MV-4-11 (cell line): ENCODE measurements at regions not wholly inside any gene's neighbourhood (a gene's known extent, or its start where the extent isn't known, plus 50 kb on each side); places are given as distances from the start of the nearest gene placed in this dataset.
A peak's percentile ranks its signal among the peaks of the same experiment; 100 is the strongest.
"Not testable (repeated sequence)": the region's sequence is repeated elsewhere in the genome, so short reads cannot be mapped to it uniquely, and the experiment has no call there.

Experiments
- DNase-seq: peaks from one replicate; lab custom pipeline; 2025; lab: John Stamatoyannopoulos, UW

DNA sequence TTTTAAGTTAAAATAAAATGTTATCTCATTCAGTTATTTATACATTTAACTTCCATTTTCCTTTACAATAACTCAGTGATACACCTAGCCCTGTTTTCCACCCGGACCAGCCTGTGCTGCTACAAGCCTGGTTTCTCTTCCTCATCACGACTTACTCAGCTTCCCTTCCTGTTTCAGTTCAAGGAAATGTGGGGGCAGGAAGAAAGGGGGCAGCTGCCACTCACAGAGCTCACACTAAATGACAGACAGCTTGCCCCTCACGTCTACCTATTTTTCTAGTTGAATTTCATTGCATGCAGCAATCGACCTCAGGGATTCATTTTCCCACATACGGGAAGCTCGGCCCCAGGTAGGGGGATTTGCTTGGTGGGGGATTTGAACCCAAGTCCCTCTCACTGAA, 442.6 kb downstream of the TMEM121 start:
- DNase-seq, result peak; percentile 80

DNA sequence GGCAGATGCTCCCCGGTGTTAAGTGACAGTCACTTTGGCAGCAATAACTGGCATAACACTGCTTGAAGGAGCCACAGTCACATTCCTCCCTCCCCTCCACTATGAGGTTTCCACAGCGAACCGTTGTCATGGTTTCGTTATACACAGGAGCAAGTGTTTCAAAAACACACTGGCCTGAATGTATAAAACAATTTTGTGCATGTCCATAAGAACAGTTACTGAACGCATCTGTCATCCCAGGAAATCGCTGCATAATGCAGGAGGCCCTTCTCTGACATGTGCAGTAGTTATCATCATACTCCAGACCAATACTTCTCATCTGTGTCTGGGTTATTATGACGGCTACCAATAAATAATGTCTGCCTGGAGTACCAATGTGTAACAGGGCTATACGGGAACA, 444.4 kb downstream of the TMEM121 start:
- DNase-seq, result not testable (repeated sequence)

DNA sequence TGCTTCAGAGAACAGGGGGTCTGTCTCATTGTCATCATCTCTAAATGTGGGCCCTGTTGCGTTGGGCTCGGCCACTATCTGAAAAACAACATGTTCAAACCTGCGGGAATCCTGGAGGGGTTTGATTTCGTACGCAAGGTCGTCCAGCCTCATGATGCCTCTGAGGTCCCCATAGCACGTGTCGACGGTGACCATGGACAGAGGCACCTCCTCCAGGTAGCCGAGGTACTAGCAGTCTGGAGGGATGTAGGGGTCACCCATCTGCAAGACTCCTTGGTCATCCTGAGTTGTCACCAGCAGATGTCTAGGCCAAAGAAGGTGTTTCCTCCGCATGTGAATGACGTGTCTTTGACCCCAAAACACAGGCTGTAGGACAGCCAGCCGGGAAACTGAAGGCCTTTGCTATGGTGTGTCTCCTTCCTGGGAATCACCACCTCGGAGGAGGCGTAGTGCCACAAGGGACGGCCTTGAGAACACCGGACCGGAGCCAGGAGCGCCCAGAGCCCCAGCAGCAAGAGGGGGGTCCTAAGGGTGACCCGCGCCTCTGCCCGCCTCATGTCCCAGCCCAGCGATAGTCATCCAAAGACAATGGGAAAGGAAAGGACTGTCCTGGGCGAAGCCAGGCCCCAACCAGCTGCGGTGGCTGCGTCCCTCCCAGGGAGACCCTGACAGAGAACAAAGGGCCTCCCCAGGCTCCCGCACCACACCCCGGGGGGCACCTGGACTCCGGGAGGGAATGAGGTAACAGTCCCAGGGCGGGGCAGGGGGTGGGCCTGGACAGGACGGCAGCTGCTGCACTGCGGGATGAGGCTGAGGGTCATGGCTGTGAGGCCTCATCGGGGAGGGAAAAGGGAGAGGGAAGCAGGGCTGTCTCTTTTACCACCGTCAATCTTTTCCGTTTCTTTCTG, 445.5 kb downstream of the TMEM121 start:
- DNase-seq, result no peak

DNA sequence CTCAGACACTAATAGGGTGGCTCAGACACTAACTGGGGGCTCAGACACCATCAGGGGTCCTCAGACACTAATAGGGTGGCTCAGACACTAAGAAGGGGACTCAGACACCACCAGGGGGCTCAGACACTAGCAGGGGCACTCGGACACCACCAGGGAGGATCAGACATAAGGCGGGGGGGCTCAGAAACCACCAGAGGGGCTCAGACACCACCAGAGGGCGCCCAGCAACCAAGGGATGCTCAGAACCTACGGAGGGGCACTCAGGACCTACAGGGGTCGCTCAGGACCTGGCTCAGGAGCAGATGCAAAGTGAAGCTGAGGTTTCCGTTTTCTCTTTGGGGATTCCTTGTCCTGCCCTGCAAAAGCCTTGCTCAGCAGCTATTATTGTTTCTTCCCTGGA, 448.5 kb downstream of the TMEM121 start:
- DNase-seq, result no peak

DNA sequence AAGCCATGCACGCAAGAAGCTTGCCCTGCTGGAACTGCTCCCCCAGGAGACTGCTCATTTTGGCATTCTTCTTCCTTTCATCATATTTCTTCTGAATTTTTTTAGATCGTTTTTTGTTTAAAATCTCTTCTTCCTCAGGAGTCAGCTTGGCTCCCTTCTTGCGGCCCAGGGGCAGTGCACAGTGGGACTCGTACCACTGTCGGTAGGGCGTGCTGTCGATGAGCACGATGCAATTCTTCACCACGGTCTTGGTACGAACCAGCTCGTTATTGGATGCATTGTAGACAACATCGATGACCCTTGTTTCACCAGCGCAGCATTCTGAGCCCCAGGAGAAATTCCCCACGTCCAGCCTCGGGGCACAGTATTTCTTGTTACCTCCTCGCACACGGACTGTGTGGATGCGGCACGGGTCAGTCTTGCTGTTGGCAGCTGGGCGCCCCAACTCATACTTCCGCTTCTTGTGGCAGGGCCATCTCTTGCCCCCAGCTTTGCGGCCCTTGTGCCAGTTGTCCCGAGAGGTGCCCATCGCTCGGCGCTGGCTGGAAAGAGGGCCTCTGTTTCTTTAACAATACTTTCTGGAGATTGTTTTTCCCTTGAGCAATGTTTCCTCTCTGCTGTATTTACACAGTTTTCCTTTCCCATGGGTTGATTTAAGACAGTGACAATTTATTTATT, 452.4 kb downstream of the TMEM121 start:
- DNase-seq, result no peak

DNA sequence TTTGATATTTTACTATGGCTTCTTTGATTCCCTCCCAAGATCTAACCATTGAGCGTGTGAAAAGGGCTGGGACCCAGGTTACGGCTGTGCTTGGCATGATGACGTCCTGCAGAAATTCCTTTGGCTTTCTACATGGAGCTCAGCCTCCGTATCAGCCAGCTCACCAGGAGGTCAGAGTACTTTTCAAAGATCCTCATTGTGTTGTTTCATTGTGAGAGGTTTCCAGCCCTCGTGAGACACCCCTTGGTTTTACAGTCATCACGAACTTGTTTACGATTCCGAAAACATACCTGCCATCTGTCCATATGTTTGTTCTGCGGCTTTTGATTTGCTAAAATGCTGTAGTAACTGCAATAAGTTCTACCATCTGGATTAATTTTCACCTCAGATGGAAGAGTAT, 453.1 kb downstream of the TMEM121 start:
- no peak for DNase-seq

DNA sequence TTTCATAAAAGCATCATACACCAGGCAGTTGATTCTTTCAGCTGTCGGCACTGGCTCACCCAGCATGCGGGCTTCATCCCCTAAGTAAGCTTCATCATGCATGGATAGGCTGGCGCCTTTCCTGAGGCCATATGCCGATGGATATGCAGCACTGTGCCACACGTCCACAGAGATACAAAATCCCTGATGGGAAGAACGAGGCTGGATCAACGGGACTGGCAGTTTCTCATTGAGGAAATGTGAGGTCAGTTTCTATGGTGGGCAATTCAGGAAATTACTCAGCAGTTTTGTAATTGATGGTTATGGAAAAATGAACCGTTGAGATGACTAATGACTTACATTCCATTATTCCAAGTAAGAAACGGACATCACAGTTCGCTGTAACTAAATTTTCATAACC, 453.8 kb downstream of the TMEM121 start:
- DNase-seq, result peak; percentile 35

DNA sequence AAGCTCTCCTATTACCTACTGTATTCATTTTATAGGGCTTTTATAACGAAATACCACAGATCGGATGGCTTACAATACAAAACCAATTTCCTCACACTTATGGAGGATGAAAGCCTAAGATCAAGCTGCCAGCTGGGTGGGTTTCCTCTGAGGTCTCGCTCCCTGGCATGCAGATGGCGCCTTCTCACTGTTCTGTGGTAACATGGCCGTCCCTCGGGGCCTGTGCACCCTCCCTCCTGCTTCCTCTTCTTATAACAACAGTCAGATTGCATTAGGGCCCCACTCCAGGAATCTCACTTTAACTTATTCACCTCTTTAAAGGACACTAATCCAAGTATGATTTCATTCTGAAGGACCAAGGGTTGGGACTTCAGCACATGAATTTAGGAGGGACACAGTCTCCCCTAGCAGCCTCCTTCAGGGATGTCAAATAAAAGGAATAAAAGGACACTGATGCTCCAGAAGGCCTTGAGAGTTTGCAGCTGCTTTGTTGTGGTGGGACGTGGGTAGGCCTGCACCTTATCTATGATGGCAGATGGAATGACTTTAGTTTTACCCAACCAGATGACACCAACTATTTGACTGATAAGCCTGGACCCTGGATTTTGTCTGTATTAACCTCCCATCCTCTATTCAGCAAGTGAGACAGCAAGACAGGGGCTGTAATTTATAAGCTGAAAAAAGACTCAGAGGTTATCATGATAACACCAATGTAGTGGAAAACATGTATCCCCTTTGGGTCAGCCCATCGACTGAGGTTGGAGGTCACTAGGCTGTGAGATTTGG, 455.3 kb downstream of the TMEM121 start:
- peak; percentile 76 for DNase-seq

DNA sequence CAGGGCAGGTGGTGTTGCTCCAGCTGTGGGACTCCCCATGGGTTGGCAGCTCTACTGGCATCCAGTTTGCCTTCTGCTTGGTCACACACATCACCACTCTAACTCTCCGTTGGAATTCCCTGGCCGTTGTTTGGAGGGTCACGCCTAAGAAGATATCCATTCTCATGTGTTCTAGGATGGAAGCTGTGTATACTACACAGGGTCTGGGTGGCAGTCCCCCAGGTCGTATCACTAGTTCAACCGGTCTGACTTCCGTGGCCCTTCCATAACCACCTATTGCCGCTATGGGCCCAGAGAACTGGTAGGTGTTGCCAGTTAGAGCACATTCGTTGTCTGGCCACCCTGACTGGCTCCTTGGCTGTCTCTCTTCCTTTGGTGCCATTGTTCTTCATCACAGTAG, 456.3 kb downstream of the TMEM121 start:
- no peak for DNase-seq

DNA sequence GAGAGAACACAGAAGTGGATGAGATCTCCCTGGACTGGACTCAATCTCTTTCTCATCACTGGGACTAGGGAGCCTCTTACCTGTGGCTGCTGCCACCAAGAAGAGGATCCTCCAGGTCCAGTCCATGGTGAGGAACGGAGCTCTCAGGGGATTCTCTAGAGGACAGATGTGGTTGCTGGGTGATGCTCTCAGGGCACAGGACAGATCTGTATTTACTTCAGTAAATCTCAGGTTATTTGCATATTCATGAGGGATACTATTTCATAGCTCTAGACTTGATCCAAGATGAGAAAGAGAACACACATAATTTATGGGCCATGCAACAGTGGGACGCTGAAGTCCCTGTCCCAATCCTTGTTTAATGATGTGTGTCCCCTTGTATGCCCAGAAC, 460.5 kb downstream of the TMEM121 start:
- DNase-seq, result no peak

DNA sequence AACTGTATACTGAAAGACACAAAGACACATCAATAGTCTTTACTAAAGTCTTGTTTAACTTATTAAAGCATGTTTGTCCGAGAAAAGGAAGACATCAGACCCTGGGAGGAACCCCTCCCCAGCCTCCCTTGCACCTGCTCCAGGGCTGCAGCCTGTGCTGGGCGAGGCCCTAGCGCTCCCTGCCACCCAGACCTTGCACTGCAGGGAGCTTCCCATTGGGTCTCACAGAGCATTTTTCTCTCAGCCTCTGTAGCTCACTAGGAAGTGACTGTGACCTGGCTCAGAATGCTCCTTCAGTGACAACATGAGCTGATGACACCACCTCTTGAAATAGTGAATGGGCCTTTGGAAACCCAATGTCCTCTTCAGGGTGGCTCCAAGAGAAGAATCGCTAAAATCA, 461.2 kb downstream of the TMEM121 start:
- no peak for DNase-seq

DNA sequence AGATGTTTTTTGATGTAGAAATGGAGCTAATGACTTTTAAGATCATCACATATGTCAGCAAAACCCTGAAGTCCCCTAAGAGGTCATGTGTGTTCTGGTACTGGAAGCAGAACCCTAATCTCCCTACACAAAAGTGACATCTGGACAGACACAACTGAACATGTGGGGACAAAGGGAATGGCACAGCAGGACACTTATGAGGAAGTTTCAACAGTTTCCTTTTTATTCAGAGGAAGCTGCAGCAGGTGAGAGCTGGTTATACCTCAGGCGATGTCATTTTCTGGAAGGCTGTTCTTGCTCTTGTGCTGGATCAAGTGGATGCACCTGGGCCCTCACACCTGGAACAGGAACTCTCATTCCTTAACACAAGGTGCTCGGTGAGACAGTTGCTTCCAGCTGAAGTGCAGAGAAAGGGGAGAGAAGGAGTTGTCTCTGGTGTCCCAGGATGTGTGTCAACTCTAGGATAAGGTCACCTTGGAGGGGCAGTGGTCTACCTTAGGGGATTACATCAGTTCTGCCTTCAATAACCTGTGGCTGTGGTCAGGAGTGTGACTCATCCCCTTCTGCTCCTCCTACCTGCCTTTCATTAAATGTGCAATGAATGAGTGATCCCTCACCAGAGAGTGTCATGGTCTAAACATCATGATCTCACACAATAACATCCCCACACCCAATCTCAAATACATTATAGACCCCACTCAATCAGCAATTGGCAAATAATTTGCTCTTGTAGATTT, 463.4 kb downstream of the TMEM121 start:
- DNase-seq, result peak; percentile 38

DNA sequence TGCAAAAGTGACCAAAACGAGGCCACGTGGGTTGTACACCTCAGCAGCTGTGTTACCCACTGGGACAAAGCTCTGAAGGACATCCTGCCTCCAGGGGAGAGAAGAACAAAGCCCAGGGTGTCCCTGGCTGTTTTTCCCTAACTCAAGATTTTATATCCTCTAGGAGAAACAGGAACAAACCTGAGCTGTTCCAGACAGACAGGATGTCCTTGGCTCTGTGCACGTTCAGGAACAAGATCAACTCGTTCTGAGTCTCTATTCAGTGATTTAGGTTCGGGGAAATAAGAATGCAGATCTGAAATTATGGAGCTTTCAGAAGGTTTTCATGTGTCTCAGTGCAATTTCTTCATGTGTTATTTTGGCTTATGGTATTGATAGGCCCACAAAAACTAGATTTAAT, 465.3 kb downstream of the TMEM121 start:
- not testable (repeated sequence) for DNase-seq

DNA sequence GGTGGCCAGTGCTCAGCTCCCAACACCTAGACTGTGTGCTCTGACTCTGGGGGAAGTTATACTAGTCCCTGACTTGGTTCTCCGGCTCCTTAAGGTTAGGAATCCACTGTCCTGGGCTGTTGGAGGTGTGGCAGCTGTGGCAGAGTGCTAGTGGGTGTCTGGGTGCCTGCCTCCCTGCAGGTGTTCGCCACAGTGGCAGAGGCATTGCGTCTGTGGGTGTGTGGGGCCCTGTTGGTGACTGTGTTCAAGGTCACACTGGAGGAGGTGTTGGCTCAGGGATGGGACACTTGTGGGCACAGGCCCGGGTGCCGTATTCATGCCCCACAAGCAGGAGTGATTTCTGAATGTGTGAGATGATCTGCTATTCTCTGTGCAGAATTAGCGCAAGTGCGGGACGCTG, 467.4 kb downstream of the TMEM121 start:
- DNase-seq, result no peak

DNA sequence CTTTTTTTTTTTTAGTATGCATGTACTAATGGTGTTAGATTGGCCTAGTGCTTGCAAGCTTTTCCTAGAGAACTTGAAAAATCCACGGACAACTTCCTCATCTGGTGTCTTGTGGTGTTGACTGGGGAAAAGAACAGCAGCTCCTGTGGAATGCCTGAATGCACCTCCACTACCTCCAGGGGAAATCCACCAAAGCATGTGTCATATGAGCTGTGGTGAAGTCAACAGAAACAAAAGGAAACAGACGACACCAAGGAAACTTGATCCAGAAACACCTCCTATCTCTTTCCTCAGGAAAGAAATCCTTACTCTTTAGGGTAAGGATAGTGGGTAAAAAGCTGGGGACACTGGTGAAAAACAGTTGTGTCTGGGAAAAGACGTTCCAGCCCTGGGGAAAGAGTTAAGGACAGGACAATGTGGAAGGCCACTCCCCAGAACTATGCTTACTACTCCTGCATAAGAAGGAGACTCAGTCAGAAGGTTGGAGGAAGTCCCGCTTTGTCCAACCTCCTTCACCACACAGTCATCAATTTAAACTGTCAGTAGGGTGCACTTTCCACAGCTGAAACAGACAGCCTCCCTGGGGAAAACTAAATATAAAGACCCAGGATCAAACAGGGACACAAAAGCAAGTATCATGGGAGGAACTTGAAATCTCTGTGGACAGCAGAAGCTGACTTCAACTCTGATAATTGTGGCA, 468.8 kb downstream of the TMEM121 start:
- DNase-seq, result peak; percentile 58

DNA sequence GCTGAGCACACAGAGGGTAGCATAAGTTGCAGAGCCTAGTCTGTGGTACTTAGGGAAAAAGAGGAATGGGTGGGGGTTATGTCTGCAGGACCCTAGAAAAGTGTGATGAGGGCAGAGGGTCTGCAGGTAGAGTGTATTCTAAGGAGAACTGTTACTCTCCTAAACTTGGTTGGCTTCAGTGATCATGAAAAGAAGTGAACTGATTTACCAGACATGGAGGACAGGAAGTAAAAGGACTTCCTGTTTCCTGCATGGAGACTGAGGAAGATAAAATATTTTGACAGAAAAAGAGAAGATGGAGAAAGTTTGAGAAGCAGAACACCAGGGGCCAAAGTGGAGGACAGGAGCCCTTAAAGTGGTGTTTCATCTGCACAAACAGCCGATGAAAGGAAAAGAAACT, 472.2 kb downstream of the TMEM121 start:
- peak; percentile 6 for DNase-seq

DNA sequence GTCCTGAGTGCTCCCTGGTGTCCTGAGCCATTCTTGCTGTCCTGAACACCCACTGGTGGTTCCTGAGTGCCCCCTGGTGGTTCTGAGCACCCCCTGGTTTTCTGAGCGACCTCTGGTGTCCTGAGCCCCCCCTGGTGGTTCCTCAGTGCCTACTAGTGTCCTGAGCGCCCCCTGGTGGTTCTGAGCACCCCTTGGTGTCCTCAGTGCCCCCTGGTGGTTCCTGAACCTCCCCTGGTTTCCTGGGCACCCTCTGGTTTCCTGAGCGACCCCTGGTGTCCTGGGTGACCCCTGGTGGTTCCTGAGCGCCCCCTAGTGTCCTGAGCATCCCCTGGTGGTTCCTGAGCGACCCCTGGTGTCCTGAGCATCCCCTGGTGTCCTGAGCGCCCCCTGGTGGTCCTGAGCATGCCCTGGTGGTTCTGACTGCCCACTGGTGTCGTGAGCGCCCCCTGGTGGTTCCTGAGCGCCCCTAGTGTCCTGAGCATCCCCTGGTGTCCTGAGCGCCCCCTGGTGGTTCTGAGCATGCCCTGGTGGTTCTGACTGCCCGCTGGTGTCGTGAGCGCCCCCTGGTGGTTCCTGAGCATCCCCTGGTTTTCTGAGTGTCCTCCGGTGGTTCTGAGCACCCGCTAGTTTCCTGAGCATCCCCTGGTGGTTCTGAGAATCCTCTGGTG, 473.1 kb downstream of the TMEM121 start:
- DNase-seq, result peak; percentile 84

DNA sequence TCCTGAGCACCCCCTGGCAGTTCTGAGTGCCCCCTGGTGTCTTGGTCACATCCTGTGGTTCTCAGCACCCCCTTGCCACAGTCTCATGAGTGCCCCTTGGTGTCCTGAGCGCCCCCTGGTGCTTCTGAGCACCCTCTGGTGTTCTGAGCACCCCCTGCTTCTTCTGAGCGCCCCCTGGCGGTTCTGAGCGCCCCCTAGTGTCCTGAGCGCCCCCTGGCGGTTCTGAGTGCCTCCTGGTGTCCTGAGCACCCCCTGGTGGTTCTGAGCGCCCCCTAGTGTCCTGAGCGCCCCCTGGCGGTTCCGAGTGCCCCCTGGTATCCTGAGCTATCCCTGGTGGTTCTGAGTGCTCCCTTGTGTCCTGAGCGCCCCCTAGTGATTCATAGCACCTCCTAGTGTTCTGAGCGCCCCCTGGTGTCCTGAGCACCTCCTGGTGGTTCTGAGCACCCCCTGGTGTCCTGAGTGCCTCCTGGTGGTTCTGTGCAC, 473.7 kb downstream of the TMEM121 start:
- DNase-seq, result not testable (repeated sequence)

DNA sequence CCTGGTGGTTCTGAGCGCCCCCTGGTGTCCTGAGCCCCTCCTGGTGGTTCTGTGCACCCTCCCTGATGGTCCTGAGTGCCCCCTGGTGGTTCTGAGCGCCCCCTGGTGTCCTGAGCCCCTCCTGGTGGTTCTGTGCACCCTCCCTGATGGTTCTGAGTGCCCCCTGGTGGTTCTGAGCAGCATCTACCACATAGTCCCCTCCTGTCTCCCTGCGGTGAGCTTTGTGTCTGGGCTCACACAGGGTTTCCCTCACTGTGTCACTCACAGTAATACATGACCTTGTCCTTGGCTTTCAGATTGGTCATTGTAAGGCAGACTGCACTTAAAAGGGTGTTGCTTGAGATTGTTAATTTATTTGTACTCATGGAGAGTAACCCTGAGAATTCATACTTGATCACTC, 474.9 kb downstream of the TMEM121 start:
- not testable (repeated sequence) for DNase-seq

DNA sequence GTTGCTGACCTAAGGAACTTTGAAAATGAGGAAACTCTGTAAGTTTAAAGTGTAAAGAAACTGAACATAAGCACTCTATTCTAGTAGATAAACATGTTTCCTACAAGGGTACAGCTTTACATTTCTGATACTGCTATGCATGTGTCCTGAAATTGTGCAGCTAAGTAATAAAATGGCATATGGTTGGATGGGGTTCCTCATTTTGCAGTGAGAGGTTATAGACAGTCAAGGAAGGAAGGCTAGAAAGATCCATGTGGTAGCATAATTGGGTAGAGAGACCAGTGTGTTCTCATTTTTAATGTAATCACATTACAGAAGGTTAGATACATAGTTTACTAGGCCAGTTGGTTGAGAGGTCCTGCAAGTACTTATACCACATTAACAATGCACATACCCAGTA, 477.0 kb downstream of the TMEM121 start:
- peak; percentile 14 for DNase-seq
